ENCODE measurements at regions not wholly inside any gene's neighbourhood (a gene's known extent, or its start where the extent isn't known, plus 50 kb on each side); places are given as distances from the start of the nearest gene placed in this dataset.
A peak's percentile ranks its signal among the peaks of the same experiment; 100 is the strongest.

DNA sequence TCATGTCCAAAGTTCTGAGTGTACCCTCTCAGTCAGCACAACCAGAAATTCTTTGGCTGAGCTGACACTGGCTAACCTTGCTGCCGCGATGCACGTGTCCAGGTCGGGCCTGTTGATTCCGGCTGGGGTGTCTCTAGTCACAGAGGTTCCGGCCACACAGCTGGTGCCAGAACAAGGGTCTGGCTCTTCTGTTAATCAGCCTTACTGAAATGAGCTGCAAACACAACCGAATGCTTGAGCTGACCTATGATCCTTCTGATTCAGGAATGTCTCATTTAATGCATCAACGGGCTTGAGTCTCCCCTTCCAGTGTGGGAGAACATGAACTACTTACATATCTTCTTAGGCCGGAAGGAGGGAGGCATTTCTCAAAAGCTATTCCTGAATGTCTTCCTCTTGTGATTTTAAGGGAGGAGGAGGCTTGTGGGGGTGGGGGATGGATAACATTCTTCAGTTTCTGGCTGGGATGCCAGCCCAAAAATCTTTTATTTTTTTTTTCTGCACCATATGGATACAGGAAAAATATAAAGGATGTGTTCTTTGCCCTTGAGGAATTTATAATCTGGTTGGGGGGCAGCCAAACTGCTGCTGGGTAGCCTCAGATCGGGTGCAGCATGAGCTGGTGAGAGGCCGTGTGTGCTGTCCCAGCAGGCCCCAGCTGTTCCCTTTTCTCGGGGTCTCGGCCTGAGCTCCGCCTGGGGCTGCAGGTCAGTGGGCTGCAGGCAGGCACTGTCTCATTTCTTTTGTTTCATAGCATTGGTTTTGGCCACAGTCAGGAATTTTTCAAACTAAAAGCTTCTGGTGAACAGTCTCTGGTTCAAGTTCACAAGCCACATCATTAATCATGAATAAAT, 319.1 kb upstream of the TBL1XR1 start (continued):
- TF ChIP-seq SOX13 (IDR thresholded peaks at IDR 0.05): 0 out of 2 replicates have a peak, but pooled peaks have one; percentile 39
- TF ChIP-seq SOX13 (CRISPR knock-in tag; conservative IDR thresholded peaks at IDR 0.05 in 1 of 2, IDR thresholded peaks at IDR 0.05 in 1 of 2): peak in 1 of 2 experiments; percentile 73; a peak in 1 of 4 replicates
- TF ChIP-seq ZNF230 (CRISPR knock-in tag; IDR thresholded peaks at IDR 0.05): no peak
- no peak for TF ChIP-seq PTBP1 (IDR thresholded peaks at IDR 0.05; ENCODE audit: low read depth, low read length, poor library complexity, severe bottlenecking)
- no peak for TF ChIP-seq MTA3 (CRISPR knock-in tag; IDR thresholded peaks at IDR 0.05)
- TF ChIP-seq TCF7 (IDR thresholded peaks at IDR 0.05; ENCODE audit: low read depth): peak; percentile 42; the same call in 1 of the 2 replicates
- TF ChIP-seq, protein P1, sequence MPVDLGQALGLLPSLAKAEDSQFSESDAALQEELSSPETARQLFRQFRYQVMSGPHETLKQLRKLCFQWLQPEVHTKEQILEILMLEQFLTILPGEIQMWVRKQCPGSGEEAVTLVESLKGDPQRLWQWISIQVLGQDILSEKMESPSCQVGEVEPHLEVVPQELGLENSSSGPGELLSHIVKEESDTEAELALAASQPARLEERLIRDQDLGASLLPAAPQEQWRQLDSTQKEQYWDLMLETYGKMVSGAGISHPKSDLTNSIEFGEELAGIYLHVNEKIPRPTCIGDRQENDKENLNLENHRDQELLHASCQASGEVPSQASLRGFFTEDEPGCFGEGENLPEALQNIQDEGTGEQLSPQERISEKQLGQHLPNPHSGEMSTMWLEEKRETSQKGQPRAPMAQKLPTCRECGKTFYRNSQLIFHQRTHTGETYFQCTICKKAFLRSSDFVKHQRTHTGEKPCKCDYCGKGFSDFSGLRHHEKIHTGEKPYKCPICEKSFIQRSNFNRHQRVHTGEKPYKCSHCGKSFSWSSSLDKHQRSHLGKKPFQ (CRISPR knock-in tag; IDR thresholded peaks at IDR 0.05; ENCODE audit: insufficient replicate concordance): no peak
- TF ChIP-seq PPARG (CRISPR knock-in tag; conservative IDR thresholded peaks at IDR 0.05): 0 out of 2 replicates have a peak, but pooled peaks have one; percentile 41
- peak; percentile 37; the same call in 1 of the 2 replicates for TF ChIP-seq STAG1 (CRISPR knock-in tag; IDR thresholded peaks at IDR 0.05)
- peak; percentile 75 for TF ChIP-seq TEAD3 (CRISPR knock-in tag; optimal IDR thresholded peaks at IDR 0.05; ENCODE audit: borderline replicate concordance)
- TF ChIP-seq ZNF674 (CRISPR knock-in tag; IDR thresholded peaks at IDR 0.05; ENCODE audit: low read depth): no peak
- TF ChIP-seq TGIF2 (CRISPR knock-in tag; IDR thresholded peaks at IDR 0.05): no peak
- TF ChIP-seq, protein P2, sequence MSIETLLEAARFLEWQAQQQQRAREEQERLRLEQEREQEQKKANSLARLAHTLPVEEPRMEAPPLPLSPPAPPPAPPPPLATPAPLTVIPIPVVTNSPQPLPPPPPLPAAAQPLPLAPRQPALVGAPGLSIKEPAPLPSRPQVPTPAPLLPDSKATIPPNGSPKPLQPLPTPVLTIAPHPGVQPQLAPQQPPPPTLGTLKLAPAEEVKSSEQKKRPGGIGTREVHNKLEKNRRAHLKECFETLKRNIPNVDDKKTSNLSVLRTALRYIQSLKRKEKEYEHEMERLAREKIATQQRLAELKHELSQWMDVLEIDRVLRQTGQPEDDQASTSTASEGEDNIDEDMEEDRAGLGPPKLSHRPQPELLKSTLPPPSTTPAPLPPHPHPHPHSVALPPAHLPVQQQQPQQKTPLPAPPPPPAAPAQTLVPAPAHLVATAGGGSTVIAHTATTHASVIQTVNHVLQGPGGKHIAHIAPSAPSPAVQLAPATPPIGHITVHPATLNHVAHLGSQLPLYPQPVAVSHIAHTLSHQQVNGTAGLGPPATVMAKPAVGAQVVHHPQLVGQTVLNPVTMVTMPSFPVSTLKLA (IDR thresholded peaks at IDR 0.05): 0 out of 2 replicates have a peak, but pooled peaks have one; percentile 10
- no peak for TF ChIP-seq GTF3A (CRISPR knock-in tag; conservative IDR thresholded peaks at IDR 0.05)
- TF ChIP-seq ZNF878 (CRISPR knock-in tag; IDR thresholded peaks at IDR 0.05): peak; percentile 86
- TF ChIP-seq GATA4 (IDR thresholded peaks at IDR 0.05; ENCODE audit: borderline replicate concordance, low read depth): no peak
- TF ChIP-seq ZNF251 (CRISPR knock-in tag; IDR thresholded peaks at IDR 0.05): no peak
- TF ChIP-seq, protein P3, sequence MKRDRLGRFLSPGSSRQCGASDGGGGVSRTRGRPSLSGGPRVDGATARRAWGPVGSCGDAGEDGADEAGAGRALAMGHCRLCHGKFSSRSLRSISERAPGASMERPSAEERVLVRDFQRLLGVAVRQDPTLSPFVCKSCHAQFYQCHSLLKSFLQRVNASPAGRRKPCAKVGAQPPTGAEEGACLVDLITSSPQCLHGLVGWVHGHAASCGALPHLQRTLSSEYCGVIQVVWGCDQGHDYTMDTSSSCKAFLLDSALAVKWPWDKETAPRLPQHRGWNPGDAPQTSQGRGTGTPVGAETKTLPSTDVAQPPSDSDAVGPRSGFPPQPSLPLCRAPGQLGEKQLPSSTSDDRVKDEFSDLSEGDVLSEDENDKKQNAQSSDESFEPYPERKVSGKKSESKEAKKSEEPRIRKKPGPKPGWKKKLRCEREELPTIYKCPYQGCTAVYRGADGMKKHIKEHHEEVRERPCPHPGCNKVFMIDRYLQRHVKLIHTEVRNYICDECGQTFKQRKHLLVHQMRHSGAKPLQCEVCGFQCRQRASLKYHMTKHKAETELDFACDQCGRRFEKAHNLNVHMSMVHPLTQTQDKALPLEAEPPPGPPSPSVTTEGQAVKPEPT (CRISPR knock-in tag; IDR thresholded peaks at IDR 0.05; ENCODE audit: low read depth): no peak
- TF ChIP-seq U2AF1 (optimal IDR thresholded peaks at IDR 0.05; ENCODE audit: low read depth, low read length): no peak
- TF ChIP-seq, protein P4, sequence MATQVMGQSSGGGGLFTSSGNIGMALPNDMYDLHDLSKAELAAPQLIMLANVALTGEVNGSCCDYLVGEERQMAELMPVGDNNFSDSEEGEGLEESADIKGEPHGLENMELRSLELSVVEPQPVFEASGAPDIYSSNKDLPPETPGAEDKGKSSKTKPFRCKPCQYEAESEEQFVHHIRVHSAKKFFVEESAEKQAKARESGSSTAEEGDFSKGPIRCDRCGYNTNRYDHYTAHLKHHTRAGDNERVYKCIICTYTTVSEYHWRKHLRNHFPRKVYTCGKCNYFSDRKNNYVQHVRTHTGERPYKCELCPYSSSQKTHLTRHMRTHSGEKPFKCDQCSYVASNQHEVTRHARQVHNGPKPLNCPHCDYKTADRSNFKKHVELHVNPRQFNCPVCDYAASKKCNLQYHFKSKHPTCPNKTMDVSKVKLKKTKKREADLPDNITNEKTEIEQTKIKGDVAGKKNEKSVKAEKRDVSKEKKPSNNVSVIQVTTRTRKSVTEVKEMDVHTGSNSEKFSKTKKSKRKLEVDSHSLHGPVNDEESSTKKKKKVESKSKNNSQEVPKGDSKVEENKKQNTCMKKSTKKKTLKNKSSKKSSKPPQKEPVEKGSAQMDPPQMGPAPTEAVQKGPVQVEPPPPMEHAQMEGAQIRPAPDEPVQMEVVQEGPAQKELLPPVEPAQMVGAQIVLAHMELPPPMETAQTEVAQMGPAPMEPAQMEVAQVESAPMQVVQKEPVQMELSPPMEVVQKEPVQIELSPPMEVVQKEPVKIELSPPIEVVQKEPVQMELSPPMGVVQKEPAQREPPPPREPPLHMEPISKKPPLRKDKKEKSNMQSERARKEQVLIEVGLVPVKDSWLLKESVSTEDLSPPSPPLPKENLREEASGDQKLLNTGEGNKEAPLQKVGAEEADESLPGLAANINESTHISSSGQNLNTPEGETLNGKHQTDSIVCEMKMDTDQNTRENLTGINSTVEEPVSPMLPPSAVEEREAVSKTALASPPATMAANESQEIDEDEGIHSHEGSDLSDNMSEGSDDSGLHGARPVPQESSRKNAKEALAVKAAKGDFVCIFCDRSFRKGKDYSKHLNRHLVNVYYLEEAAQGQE (IDR thresholded peaks at IDR 0.05; ENCODE audit: borderline replicate concordance in 1 of 2, low read depth in 1 of 2, low read length in 2 of 2): no peak
- peak; percentile 88 for TF ChIP-seq ZNF264 (CRISPR knock-in tag; IDR thresholded peaks at IDR 0.05)
